Smooth muscle cell of the brain vasculature (primary cell): ENCODE measurements at regions not wholly inside any gene's neighbourhood (a gene's known extent, or its start where the extent isn't known, plus 50 kb on each side); places are given as distances from the start of the nearest gene placed in this dataset.
A peak's percentile ranks its signal among the peaks of the same experiment; 100 is the strongest.

Source experiments
- DNase-seq: peaks from one replicate; pipeline ENCODE4 v3.0.0-alpha.2; 2012; ENCODE audit warnings: low read depth, low spot score

DNA sequence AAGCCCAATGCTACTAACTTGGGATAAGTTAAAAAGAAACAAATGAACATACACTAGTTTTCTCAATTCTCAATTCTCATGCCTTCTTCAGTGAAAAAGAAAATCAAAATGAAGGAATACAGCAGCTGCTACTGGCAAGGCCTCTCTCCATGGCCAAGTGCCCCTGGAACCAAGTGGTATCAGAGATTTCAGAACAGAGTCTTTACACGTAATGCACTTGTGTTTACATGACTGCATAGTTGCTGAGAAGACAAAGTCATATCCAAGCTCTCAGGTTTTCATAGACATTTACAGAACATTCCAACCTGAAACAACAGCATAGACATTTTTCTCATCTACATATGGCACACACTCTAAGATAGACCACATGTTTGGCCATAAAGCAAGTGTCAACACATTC lies 789.9 kb downstream of the CBLN2 start:
- no peak for DNase-seq

DNA sequence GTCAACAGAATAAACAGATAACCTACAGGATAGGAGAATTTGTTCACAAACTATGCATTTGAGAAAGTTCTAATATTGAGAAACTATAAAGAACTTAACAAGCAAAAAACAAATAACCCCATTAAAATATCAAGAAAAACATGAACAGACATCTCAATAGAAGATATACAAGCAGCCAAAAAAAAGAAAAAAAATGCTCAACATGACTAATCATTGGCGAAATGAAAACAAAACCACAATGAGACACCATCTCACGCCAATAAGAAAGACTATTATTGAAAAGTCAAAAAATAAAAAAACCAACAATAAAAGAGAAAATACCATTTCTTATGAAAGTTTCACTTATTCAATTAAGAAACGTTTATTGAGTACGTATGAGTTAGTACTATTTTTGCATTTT lies 800.5 kb downstream of the CBLN2 start:
- DNase-seq = no peak

GRCh38 chr18:71729611-71730010 lies 814.5 kb downstream of the CBLN2 start:
- DNase-seq = no peak

GRCh38 chr18:71727909-71728308 lies 816.2 kb downstream of the CBLN2 start:
- DNase-seq = no peak

DNA sequence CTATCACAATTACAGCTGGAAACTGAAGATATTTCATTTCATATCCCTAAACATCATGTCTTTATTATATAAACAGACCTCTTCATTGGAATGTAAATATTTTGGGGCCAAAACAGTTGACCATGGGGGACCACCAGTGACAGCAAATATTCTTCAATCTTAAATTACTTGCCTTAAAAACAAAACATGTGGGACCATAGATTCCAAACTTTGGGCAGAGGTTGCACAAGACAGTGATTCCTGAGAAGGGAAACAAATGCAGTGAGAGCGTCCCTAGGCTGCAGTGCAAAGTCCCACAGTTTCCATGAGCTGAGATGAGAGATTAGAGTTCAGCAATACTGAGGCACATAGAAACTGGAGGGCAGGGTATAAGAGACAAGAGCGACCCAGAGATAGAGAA lies 818.9 kb downstream of the CBLN2 start:
- no peak for DNase-seq

DNA sequence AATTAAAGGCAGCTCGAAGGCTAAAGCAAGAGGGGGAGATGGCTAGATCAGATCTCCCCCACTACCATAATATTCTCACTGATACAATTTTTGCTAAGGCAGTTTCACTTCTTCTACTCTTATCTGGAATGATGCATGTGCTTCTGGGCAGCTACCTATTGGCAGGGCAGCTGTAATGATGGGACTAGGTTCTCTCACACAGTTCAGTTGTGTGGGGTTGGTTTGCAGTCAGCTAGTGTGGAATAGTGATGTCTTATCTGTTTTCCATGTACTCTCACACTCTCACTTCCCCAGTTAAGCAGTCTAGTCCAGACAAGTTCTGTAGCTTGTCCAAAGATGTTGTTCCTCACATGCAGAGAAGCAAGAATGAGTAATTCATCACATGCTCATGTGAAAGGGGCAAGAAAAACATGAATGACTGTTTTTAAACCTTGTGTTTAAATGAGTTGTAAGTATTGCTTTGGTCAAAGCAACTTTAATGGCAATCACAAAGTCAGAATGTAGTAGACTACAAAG lies 836.1 kb downstream of the CBLN2 start:
- no peak for DNase-seq

- DNase-seq = no peak
These were observed 836.7 kb downstream of the CBLN2 start for GRCh38 chr18:71707400-71707799.

- DNase-seq = no peak
These were observed 854.6 kb downstream of the CBLN2 start for GRCh38 chr18:71689416-71690160.

DNA sequence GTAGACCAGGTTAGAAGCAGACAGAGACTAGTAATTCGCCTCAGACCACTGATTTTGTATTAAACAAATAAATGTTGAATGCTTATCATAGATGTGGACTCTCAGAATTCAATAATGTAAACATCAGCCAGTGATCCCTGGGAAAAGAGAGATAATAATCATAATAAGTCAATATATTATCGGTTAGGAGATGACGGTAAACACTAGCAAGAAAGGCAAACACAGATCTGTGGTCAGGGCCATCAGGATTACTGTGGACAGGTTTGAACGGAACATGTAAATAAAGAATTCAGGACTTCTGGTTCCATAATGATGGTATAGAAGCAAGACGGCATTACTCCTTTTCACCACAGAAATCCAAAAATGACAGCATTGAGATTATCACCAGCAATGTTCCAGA lies 861.6 kb downstream of the CBLN2 start:
- no peak for DNase-seq

DNA sequence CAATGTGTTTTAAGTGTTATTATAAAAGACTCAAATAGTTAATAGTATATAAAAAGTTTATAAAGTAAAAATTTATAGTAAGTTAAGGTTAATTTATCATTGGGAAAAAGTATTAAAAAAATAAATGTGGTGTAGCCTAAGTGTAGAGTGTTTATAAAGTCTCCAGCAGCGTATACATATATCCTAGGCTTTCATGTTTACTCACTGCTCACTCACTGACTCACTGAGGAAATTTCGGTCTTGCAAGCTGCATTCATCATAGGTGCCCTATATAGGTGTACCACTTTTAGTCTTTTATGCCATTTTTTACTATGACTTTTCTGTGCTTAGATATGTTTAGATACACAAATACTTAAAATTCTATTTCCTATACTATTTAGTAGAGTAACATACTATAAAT lies 866.0 kb downstream of the CBLN2 start:
- no peak for DNase-seq

DNA sequence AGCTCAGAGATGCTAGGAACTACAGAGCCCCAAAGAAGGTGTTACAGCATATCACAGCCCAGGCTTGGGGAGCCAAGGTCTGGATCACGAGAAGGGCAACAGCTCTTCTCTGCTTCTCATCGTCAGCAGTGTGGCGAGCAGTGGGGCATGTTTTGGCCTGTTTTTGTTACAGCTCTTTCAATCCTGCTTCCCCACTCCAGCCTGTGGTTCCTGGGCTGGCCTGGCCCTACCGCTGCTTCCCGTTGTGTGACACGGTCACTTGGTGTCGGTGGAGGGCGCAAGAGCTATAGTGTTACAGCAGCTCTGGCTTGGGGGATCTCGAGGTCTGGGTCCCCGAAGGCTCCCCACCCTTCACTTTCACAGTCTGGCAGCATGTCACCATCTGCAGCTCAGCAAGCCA lies 870.2 kb downstream of the CBLN2 start:
- no peak for DNase-seq

- DNase-seq = no peak
These were observed 870.6 kb downstream of the CBLN2 start for GRCh38 chr18:71673498-71673897.

GRCh38 chr18:71666481-71666880 lies 877.7 kb downstream of the CBLN2 start:
- no peak for DNase-seq

DNA sequence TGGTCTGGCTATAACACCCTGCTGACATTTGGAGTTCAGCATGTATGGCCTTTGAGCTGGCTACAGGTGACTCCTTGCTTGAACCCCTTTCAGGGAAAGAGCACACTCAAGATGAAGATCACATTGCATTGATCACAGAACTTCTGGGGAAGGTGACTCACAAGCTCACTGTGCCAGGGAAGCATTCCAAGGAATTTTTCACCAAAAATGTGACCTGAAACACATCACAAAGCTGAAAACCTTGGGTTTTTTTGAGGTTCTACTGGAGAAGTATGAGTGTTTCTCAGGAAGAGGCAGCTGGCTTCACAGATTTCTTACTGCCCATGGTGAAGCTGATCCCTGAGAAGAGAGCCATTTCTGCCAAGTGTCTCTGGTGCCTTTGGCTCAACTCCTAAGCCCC lies 879.0 kb downstream of the CBLN2 start:
- no peak for DNase-seq

- DNase-seq = no peak
These were observed 900.3 kb downstream of the CBLN2 start for GRCh38 chr18:71643822-71644221.

DNA sequence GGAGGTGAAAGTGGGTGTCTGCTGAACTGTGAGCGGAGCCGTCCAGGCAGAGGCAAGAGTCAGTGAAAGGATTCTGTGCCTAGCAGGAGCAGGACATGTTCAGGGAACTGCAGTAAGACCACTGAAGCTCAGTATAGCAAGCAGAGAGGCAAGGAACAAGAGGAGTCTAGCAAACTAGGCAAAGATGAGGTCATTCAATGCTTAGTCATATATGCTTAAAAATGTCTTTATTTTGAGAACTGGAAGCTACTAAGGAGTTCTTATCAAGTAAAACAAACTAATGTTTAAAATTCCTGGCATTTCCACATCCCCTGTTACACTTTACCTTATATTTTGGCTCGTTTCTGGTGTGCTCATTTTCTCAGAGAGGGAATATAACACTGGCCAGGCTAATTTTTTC lies 913.4 kb downstream of the CBLN2 start:
- no peak for DNase-seq

DNA sequence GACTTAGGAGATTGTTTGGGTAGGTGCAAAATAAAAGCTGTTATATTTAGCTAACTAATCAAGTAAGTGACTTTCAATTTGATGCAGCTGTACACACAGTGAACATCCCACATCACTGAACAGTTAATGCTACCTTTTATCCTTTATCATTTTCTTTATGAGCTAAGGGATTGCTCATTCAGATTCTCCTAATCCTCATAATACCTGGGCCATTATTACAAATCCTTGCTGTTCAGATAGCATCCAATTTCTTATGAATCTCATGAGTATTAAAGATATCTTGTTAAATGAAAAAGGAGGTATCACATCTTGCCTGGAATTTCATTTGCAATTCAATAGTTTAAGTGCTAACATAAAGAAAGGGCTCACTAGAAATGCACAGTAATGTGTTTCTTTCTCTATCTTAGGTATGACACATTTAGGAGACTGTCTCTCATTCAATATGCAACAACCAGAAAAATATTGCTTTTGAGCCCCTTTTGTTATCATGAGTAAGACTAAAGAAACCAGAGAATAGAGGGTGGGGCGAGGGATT lies 918.5 kb downstream of the CBLN2 start:
- no peak for DNase-seq

GRCh38 chr18:71598374-71598773 lies 945.8 kb downstream of the CBLN2 start:
- DNase-seq = no peak

DNA sequence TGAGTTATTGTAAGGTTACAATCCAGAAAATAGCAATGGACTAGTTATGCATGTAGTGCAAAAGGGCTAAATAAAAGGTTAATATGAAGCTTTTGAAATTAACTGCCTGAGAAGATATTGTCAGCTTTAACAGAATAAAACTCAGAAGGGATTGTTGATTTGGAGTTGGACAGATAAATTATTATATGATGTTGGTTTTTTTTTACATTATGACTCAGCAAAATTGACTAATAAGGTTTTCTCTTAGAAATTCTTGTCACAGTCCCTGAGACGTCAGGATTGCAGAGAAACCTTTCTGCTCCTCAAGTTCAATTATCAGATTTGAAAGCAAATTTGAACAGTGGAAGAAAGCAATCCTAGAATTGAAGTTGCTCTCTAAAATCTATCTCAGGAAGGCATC lies 946.9 kb downstream of the CBLN2 start:
- DNase-seq = no peak

GRCh38 chr18:71583252-71583651 lies 960.9 kb downstream of the CBLN2 start:
- no peak for DNase-seq

DNA sequence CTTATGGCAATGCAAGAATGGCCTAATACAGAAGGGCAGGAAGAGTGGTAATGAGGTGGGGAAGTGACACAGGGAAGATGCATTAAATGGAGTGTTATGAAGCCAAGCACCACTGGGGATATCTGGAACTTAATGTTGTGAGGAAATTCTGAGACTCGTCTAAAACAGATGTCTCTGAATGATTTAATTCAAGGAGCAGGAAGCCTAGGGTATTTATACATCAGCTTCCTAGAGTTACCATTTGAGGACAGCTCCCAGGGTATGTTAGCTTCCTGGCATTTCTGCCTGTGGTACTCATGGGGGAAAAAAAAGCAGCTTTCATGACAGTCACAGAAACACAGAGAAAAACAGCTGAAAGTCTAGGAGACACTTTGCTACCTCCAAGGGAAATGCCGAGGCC lies 989.5 kb downstream of the CBLN2 start:
- no peak for DNase-seq

- no peak for DNase-seq
These were observed 1002.5 kb downstream of the CBLN2 start for GRCh38 chr18:71541643-71542042.

DNA sequence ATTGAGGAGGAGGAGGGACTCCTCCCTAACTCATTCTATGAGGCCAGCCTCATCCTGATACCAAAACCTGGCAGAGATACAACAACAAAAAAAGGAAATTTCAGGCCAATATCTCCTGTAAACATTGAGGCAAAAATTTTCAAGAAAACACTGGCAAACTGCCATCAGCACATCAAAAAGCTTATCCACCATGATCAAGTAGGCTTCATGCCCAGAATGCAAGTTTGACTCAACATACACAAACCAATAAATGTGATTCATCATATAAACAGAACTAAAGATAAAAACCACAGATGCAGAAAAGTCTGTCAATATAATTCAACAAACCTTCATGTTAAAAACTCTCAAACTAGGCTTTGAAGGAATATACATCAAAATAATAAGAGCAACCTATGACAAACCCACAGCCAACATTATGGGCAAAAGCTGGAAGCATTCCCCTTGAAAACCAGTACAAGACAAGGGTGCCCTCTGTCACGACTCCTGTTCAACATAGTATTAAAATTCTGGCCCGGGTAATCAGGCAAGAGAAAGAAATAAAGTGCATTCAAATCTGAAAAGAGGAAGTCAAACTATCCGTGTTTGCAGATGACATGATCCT lies 1014.3 kb downstream of the CBLN2 start:
- peak; percentile 4 for DNase-seq
